ENCODE measurements at regions not wholly inside any gene's neighbourhood (a gene's known extent, or its start where the extent isn't known, plus 50 kb on each side); places are given as distances from the start of the nearest gene placed in this dataset.

DNA sequence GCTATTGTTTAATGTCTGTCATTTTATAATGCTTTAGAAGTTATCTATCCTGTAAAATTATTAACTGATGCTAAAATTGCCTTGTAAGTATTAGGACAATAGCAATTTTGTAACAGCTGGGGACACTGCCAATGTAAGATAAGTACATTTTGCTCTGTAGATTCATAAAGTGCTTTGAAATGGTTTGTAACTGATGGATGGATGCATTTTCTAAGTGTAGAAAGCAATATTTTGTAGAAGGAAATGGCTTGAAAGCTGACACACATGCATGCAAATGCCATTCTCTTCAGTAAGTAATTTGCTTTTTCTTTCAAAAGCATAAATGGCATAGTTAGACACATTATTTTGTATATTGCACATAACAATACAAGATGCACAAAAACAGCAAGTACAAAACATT, 129.8 kb downstream of the FOXG1 start (continued):
- no peak for TF ChIP-seq EP300 (IDR thresholded peaks at IDR 0.05; ENCODE audit: borderline replicate concordance in 1 of 2, low read depth in 2 of 2, low read length in 2 of 2)
